ENCODE measurements at regions not wholly inside any gene's neighbourhood (a gene's known extent, or its start where the extent isn't known, plus 50 kb on each side); places are given as distances from the start of the nearest gene placed in this dataset.

- no peak for DNase-seq
Observed at GRCh38 chr2:61721382-61721781, 132.5 kb downstream of the FAM161A start.

- no peak for DNase-seq
Observed at GRCh38 chr2:61720911-61721310, 132.9 kb downstream of the FAM161A start.

- DNase-seq, result no peak
Observed at GRCh38 chr2:61718965-61719364, 134.9 kb downstream of the FAM161A start.

- DNase-seq, result no peak
Observed at GRCh38 chr2:61715506-61715905, 138.4 kb downstream of the FAM161A start.

- no peak for DNase-seq
Observed at GRCh38 chr2:61714210-61714609, 139.7 kb downstream of the FAM161A start.

GRCh38 chr2:61713457-61713856 is 140.4 kb downstream of the FAM161A start:
- DNase-seq, result no peak

GRCh38 chr2:61712060-61712459 is 141.8 kb downstream of the FAM161A start:
- no peak for DNase-seq

- no peak for DNase-seq
Observed at GRCh38 chr2:61710711-61711110, 143.1 kb downstream of the FAM161A start.

GRCh38 chr2:61707984-61708852 is 145.6 kb downstream of the FAM161A start:
- no peak for DNase-seq

- DNase-seq, result no peak
Observed at GRCh38 chr2:61705625-61706024, 148.2 kb downstream of the FAM161A start.

- no peak for DNase-seq
Observed at GRCh38 chr2:61704364-61704763, 149.5 kb downstream of the FAM161A start.

- DNase-seq, result no peak
Observed at GRCh38 chr2:61702088-61702467, 151.8 kb downstream of the FAM161A start.

GRCh38 chr2:61700464-61700863 is 153.4 kb downstream of the FAM161A start:
- no peak for DNase-seq

GRCh38 chr2:61694312-61695274 is 156.4 kb upstream of the XPO1 start:
- peak; percentile 87 to 88 for DNase-seq

- DNase-seq, result peak in 1 of 2 donors; percentile 11
Observed at GRCh38 chr2:61693744-61694143, 155.6 kb upstream of the XPO1 start.

- DNase-seq, result no peak
Observed at GRCh38 chr2:61690078-61690596, 152.0 kb upstream of the XPO1 start.

- no peak for DNase-seq
Observed at GRCh38 chr2:61689568-61689967, 151.4 kb upstream of the XPO1 start.

GRCh38 chr2:61688369-61689334 is 150.5 kb upstream of the XPO1 start:
- DNase-seq, result no peak

- DNase-seq, result no peak
Observed at GRCh38 chr2:61679096-61679495, 140.9 kb upstream of the XPO1 start.

- DNase-seq, result no peak
Observed at GRCh38 chr2:61677942-61678341, 139.8 kb upstream of the XPO1 start.

GRCh38 chr2:61677306-61677705 is 139.2 kb upstream of the XPO1 start:
- no peak for DNase-seq

- DNase-seq, result no peak
Observed at GRCh38 chr2:61675204-61675603, 137.0 kb upstream of the XPO1 start.
